Breast epithelium (tissue), 3 donors: ENCODE measurements at regions not wholly inside any gene's neighbourhood (a gene's known extent, or its start where the extent isn't known, plus 50 kb on each side); places are given as distances from the start of the nearest gene placed in this dataset.

Experiments
- POLR2AphosphoS5 ChIP-seq, 3 donors: sonication (generic); formaldehyde crosslinking; IDR thresholded peaks; one replicate each; pipeline ENCODE4 v1.6.1; 2017; ENCODE audit warnings: antibody characterized with exemption in 3 of 3
- TF ChIP-seq, protein P1 (sequence below), 3 donors: fragments of 450-650 bp; IDR thresholded peaks; one replicate each; pipeline ENCODE4 v1.5.1; 2016 to 2017; ENCODE audit warnings: antibody characterized with exemption in 3 of 3, mild to moderate bottlenecking in 3 of 3, moderate library complexity in 3 of 3

DNA sequence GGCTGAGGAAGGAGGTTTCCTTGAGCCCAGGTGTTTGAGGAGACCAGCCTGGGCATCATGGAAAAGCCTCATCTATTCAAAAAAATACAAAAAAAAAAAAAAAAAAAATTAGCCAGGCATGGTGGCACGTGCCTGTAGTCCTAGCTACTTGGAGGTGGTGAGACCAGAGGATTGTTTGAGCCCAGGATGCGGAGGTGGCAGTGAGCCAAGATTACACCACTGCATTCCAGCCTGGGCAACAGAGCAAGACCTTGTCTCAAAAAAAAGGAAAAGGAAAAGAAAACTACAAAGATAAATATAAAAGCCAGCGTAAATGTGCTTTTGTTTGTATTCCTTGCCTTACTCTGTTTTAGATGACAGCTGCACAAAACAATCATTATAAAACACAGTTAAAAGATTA, 2249.2 kb upstream of the C9orf72 start:
- TF ChIP-seq, protein P1, sequence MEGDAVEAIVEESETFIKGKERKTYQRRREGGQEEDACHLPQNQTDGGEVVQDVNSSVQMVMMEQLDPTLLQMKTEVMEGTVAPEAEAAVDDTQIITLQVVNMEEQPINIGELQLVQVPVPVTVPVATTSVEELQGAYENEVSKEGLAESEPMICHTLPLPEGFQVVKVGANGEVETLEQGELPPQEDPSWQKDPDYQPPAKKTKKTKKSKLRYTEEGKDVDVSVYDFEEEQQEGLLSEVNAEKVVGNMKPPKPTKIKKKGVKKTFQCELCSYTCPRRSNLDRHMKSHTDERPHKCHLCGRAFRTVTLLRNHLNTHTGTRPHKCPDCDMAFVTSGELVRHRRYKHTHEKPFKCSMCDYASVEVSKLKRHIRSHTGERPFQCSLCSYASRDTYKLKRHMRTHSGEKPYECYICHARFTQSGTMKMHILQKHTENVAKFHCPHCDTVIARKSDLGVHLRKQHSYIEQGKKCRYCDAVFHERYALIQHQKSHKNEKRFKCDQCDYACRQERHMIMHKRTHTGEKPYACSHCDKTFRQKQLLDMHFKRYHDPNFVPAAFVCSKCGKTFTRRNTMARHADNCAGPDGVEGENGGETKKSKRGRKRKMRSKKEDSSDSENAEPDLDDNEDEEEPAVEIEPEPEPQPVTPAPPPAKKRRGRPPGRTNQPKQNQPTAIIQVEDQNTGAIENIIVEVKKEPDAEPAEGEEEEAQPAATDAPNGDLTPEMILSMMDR (IDR thresholded peaks at IDR 0.05), result no peak
- no peak for TF ChIP-seq POLR2AphosphoS5 (IDR thresholded peaks at IDR 0.05)
